ENCODE measurements at regions not wholly inside any gene's neighbourhood (a gene's known extent, or its start where the extent isn't known, plus 50 kb on each side); places are given as distances from the start of the nearest gene placed in this dataset.

GRCh38 chr10:95125582-95125981, 56.3 kb upstream of the CYP2C8 start:
- Histone ChIP-seq H3K4me3 (ENCODE audit: low read length) (no peak overlapping the region), H4K5ac (ENCODE audit: low read length) (no peak overlapping the region), H3K18ac (ENCODE audit: low read length) (no peak overlapping the region), H3K23ac (ENCODE audit: low read length) (no peak overlapping the region), H3K56ac (ENCODE audit: low read length) (no peak overlapping the region), H3K36me3 (ENCODE audit: control insufficient read depth, insufficient read depth, low read length) (no peaks in the 10 kb centered on the region), H2BK15ac (replicated peaks; ENCODE audit: low read depth) (no peak overlapping the region), H2BK5ac (ENCODE audit: low read length) (no peak overlapping the region), H2BK120ac (ENCODE audit: low read depth, low read length) (no peak overlapping the region), H3K4me2 (ENCODE audit: low read length) (no peak overlapping the region), H2AK5ac (ENCODE audit: low read length) (no peak overlapping the region), H3K9ac (ENCODE audit: low read length) (no peak overlapping the region), H3K79me2 (ENCODE audit: control insufficient read depth, insufficient read depth, low read length) (no peaks in the 10 kb centered on the region), H3K27ac (ENCODE audit: low read depth, low read length) (no peak overlapping the region), H3K4me1 (ENCODE audit: control insufficient read depth, low read depth, low read length) (no peaks in the 10 kb centered on the region), H3K79me1 (ENCODE audit: low read length) (no peaks in the 10 kb centered on the region), H3K27me3 (ENCODE audit: insufficient read depth, low read length, poor library complexity) (no peaks in the 10 kb centered on the region), H3K4ac (ENCODE audit: low read depth, low read length) (no peak overlapping the region), H4K8ac (ENCODE audit: low read depth, low read length) (no peak overlapping the region)
- no CpG with 5 or more reads among the region's 1 CpG for WGBS (ENCODE audit: extremely low coverage, insufficient coverage, low lambda C conversion rate)
- DNase-seq: no peak

DNA sequence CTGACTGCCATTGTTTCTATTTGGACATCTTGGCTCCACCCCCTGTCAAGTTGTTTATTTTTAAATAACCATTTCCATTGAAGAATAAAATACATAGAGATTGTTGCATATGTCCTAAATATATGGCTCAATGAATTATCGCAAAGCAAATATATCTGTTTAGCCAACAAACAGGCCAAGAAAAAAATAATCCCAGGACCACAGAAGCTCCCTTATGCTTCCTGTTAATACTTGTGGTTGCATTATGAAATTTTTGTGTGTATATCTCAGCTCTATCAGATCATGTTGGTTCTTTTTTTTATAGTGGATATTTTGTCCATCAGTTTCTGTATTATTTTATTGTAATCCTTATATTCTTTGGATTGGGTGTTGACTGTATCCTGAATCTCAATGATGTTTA, 53.4 kb upstream of the CYP2C8 start:
- Histone ChIP-seq H3K9ac (ENCODE audit: low read length) (no peak overlapping the region), H3K56ac (ENCODE audit: low read length) (no peak overlapping the region), H4K8ac (ENCODE audit: low read depth, low read length) (no peak overlapping the region), H4K5ac (ENCODE audit: low read length) (no peak overlapping the region), H3K4ac (ENCODE audit: low read depth, low read length) (no peak overlapping the region), H3K36me3 (ENCODE audit: control insufficient read depth, insufficient read depth, low read length) (no peaks in the 10 kb centered on the region), H2BK15ac (replicated peaks; ENCODE audit: low read depth) (no peak overlapping the region), H3K79me1 (ENCODE audit: low read length) (no peaks in the 10 kb centered on the region), H2AK5ac (ENCODE audit: low read length) (no peak overlapping the region), H3K18ac (ENCODE audit: low read length) (no peak overlapping the region), H2BK5ac (ENCODE audit: low read length) (no peak overlapping the region), H3K4me2 (ENCODE audit: low read length) (no peak overlapping the region), H2BK120ac (ENCODE audit: low read depth, low read length) (no peak overlapping the region), H3K27me3 (ENCODE audit: insufficient read depth, low read length, poor library complexity) (no peaks in the 10 kb centered on the region), H3K27ac (ENCODE audit: low read depth, low read length) (no peak overlapping the region), H3K23ac (ENCODE audit: low read length) (no peak overlapping the region), H3K4me1 (ENCODE audit: control insufficient read depth, low read depth, low read length) (no peaks in the 10 kb centered on the region), H3K4me3 (ENCODE audit: low read length) (no peak overlapping the region), H3K79me2 (ENCODE audit: control insufficient read depth, insufficient read depth, low read length) (no peaks in the 10 kb centered on the region)
- no CpG with 5 or more reads among the region's 1 CpG for WGBS (ENCODE audit: extremely low coverage, insufficient coverage, low lambda C conversion rate)
- DNase-seq: no peak

DNA sequence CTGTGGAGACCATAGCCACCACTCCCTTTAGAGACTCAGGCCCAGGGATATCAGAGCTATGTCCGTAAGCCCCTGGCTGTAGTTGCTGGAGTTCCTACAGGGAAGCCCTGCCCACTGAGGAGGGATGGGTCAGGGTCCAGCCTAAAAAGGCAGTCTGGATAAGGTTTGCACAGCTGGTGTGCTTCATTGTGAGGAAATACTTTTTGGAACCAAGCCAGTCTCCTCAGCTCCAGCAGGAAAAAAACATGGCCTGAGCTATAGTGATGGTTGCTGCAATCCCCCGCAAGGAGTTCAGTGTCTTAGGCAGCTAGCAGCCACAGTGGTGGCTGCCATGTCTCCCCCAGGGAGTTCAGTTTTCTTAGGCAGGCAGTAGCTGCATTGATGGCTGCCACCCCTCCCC, 52.6 kb upstream of the CYP2C8 start:
- Histone ChIP-seq H3K79me2 (ENCODE audit: control insufficient read depth, insufficient read depth, low read length) (no peaks in the 10 kb centered on the region), H2BK5ac (ENCODE audit: low read length) (no peak overlapping the region), H3K4me3 (ENCODE audit: low read length) (no peak overlapping the region), H3K36me3 (ENCODE audit: control insufficient read depth, insufficient read depth, low read length) (no peaks in the 10 kb centered on the region), H2BK15ac (replicated peaks; ENCODE audit: low read depth) (no peak overlapping the region), H3K9ac (ENCODE audit: low read length) (no peak overlapping the region), H3K27ac (ENCODE audit: low read depth, low read length) (no peak overlapping the region), H4K8ac (ENCODE audit: low read depth, low read length) (no peak overlapping the region), H4K5ac (ENCODE audit: low read length) (no peak overlapping the region), H3K4me2 (ENCODE audit: low read length) (no peak overlapping the region), H3K27me3 (ENCODE audit: insufficient read depth, low read length, poor library complexity) (no peaks in the 10 kb centered on the region), H3K18ac (ENCODE audit: low read length) (no peak overlapping the region), H3K4me1 (ENCODE audit: control insufficient read depth, low read depth, low read length) (no peaks in the 10 kb centered on the region), H2BK120ac (ENCODE audit: low read depth, low read length) (no peak overlapping the region), H3K56ac (ENCODE audit: low read length) (no peak overlapping the region), H2AK5ac (ENCODE audit: low read length) (no peak overlapping the region), H3K23ac (ENCODE audit: low read length) (no peak overlapping the region), H3K79me1 (ENCODE audit: low read length) (no peaks in the 10 kb centered on the region), H3K4ac (ENCODE audit: low read depth, low read length) (no peak overlapping the region)
- no peak for DNase-seq
- no CpG with 5 or more reads among the region's 2 CpGs for WGBS (ENCODE audit: extremely low coverage, insufficient coverage, low lambda C conversion rate)

All from mesendoderm (in vitro differentiated cells).